ENCODE measurements at regions not wholly inside any gene's neighbourhood (a gene's known extent, or its start where the extent isn't known, plus 50 kb on each side); places are given as distances from the start of the nearest gene placed in this dataset.

DNA sequence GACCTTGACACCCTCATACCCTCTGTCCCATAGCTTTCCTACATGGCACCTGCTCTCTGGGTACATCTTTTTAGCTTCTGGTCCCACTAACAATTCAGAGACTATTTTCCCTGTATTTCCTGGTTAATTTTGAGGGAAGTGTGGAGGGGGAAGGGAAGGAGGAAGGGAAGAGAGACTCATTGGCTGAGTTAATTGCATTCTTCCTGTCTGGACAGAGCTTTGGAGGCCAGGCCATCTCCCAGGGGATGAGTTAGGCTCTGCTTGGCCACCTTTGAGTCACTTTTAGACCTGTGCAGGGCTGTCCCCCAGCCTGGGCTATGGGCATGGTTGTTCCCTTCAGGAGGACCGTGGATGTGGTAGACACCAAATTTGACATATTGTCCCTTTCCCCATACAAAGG, 167.9 kb upstream of the PGRMC2 start:
- no peak for TF ChIP-seq CTCF (IDR thresholded peaks at IDR 0.05; ENCODE audit: poor library complexity)
- no peak for TF ChIP-seq EZH2 (IDR thresholded peaks at IDR 0.05; ENCODE audit: borderline replicate concordance)

Data from hepatocyte (in vitro differentiated cells).